ENCODE measurements at regions not wholly inside any gene's neighbourhood (a gene's known extent, or its start where the extent isn't known, plus 50 kb on each side); places are given as distances from the start of the nearest gene placed in this dataset.

DNA sequence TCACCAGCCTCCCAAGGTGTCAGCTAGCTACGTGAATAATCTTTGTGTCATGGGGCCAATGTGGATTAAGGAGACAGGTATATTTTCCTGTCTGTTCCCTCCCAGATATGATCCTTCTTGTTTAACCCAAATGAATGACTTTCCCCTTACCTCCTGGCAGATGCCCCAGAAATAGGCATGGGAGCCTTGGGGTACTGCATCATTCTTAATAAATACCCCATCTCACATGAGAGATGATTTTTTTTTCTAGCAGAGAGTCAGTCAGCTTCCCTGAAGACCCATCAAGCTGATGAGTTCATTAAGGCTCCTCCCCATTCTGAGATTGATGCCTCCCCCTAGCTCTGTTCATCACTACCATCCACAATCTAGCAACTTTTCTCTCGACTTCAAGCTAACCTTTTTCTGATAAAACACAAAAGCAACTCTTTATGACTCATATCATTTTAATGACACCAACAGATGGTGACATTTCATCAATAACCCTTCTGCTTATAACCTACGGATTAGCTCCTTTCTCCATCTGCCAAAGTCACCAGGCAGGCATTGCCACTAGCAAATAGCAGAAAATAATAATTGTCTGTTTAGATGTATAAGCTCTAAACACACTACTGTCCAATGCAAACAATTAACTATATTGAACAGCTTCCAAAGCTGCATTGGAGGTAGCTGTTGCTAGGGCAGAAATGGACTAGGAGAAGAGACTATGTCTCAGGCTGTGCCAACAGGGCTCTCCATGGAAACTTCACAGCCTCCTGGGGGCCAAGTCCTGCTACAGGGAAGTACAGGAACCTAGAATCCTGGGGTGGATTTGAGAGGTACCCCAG, 143.7 kb downstream of the ACER2 start:
- WGBS, 2 donors (ENCODE audit: low coverage in 1 of 2), result 64 to 75% methylated on average over 2 to 3 of the region's 3 CpGs
- no peaks in the 10 kb centered on the region for H3K36me3 ChIP-seq
- H3K4me3 ChIP-seq, result no peak overlapping the region
- H3K27ac ChIP-seq, result no peak overlapping the region
- peaks cover 0 to 6% (median 0%) of the 10 kb centered on the region in 3 donors for H3K9me3 ChIP-seq
- TF ChIP-seq CTCF (IDR thresholded peaks at IDR 0.05) (no peak), EP300 (IDR thresholded peaks at IDR 0.05) (no peak)
- H3K27me3 ChIP-seq, result no peaks in the 10 kb centered on the region
- ATAC-seq, result no peak
- H3K4me1 ChIP-seq, result peaks cover 0 to 14% (median 4%) of the 10 kb centered on the region in 3 donors

GRCh38 chr9:19551124-19551929, 142.5 kb downstream of the ACER2 start:
- no peaks in the 10 kb centered on the region for H3K27me3 ChIP-seq
- 10 to 22% methylated on average over 6 to 7 of the region's 8 CpGs for WGBS, 2 donors (ENCODE audit: low coverage in 1 of 2)
- H3K27ac ChIP-seq, result peak overlapping the region in 3 of 4 donors; percentile 2 to 56 (median 33)
- H3K4me1 ChIP-seq, result peaks cover 0 to 14% (median 4%) of the 10 kb centered on the region in 3 donors
- ATAC-seq, result no peak
- peaks cover 0 to 6% (median 0%) of the 10 kb centered on the region in 3 donors for H3K9me3 ChIP-seq
- H3K4me3 ChIP-seq, result peak overlapping the region; percentile 28 to 33
- no peaks in the 10 kb centered on the region for H3K36me3 ChIP-seq
- TF ChIP-seq POLR2AphosphoS5 (IDR thresholded peaks at IDR 0.05), result no peak
- no peak for TF ChIP-seq EP300 (IDR thresholded peaks at IDR 0.05)
- no peak for TF ChIP-seq CTCF (IDR thresholded peaks at IDR 0.05)
- no peak for TF ChIP-seq POLR2A (IDR thresholded peaks at IDR 0.05)

- Histone ChIP-seq H3K27ac (no peak overlapping the region), H3K4me3 (no peak overlapping the region), H3K36me3 (no peaks in the 10 kb centered on the region), H3K27me3 (no peaks in the 10 kb centered on the region), H3K4me1 (peaks cover 0 to 14% (median 4%) of the 10 kb centered on the region in 3 donors), H3K9me3 (peaks cover 0 to 11% (median 0%) of the 10 kb centered on the region in 3 donors)
- TF ChIP-seq CTCF (IDR thresholded peaks at IDR 0.05) (no peak), POLR2A (IDR thresholded peaks at IDR 0.05) (no peak), POLR2AphosphoS5 (IDR thresholded peaks at IDR 0.05) (no peak), EP300 (IDR thresholded peaks at IDR 0.05) (no peak)
- ATAC-seq, result no peak
- WGBS, 2 donors (ENCODE audit: low coverage in 1 of 2), result 90 to 93% methylated on average over 7 of the region's 7 CpGs
These were observed 141.2 kb downstream of the ACER2 start for GRCh38 chr9:19550009-19550408.

GRCh38 chr9:19533373-19533772, 124.6 kb downstream of the ACER2 start:
- Histone ChIP-seq H3K36me3 (no peaks in the 10 kb centered on the region), H3K4me3 (no peak overlapping the region), H3K4me1 (no peaks in the 10 kb centered on the region), H3K27ac (no peak overlapping the region), H3K27me3 (no peaks in the 10 kb centered on the region), H3K9me3 (no peaks in the 10 kb centered on the region)
- 83 to 92% methylated on average over 2 to 3 of the region's 3 CpGs for WGBS, 2 donors (ENCODE audit: low coverage in 1 of 2)
- no peak for ATAC-seq
- TF ChIP-seq POLR2AphosphoS5 (IDR thresholded peaks at IDR 0.05) (no peak), POLR2A (IDR thresholded peaks at IDR 0.05) (no peak), CTCF (IDR thresholded peaks at IDR 0.05) (no peak), EP300 (IDR thresholded peaks at IDR 0.05) (no peak)

Measured in gastroesophageal sphincter (tissue), 4 donors.